ENCODE measurements at regions not wholly inside any gene's neighbourhood (a gene's known extent, or its start where the extent isn't known, plus 50 kb on each side); places are given as distances from the start of the nearest gene placed in this dataset.

DNA sequence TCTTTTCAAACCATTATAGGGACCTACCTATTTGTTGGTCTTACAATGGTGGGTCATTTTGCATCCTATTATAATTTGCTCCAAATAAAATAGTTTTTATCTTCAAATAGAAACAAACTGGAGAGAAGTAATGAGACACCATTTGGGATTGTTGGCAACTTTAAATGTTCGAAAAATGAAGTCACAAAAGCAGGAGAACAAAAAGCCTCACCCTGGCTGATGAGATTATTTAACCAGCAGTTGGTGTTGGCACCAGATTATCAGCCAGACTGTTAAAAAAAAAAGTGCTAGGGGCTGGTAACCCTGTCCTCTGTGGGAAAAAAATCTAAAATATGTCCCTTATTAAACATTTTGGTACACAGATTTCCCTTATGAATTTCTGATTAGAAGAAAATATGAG lies 100.3 kb downstream of the DCK start:
- TF ChIP-seq POLR2A (IDR thresholded peaks at IDR 0.05; ENCODE audit: control extremely low read depth in 1 of 2, low read depth in 2 of 2, low read length in 2 of 2) (no peak), SIN3A (conservative IDR thresholded peaks at IDR 0.05 in 1 of 2, IDR thresholded peaks at IDR 0.05 in 1 of 2; ENCODE audit: low read depth in 1 of 2, low read length in 2 of 2) (no peak), GABPA (IDR thresholded peaks at IDR 0.05; ENCODE audit: borderline replicate concordance, insufficient read depth, low read length) (no peak), CHD1 (IDR thresholded peaks at IDR 0.05; ENCODE audit: low read depth, low read length) (no peak), HDAC2 (IDR thresholded peaks at IDR 0.05; ENCODE audit: borderline replicate concordance in 1 of 2, low read depth in 2 of 2, low read length in 2 of 2) (no peak), POLR2AphosphoS5 (IDR thresholded peaks at IDR 0.05; ENCODE audit: low read depth, low read length) (no peak), EGR1 (IDR thresholded peaks at IDR 0.05; ENCODE audit: borderline replicate concordance, low read depth, low read length) (no peak), SUZ12 (IDR thresholded peaks at IDR 0.05; ENCODE audit: low read length) (no peak)
- TF ChIP-seq, protein P1, sequence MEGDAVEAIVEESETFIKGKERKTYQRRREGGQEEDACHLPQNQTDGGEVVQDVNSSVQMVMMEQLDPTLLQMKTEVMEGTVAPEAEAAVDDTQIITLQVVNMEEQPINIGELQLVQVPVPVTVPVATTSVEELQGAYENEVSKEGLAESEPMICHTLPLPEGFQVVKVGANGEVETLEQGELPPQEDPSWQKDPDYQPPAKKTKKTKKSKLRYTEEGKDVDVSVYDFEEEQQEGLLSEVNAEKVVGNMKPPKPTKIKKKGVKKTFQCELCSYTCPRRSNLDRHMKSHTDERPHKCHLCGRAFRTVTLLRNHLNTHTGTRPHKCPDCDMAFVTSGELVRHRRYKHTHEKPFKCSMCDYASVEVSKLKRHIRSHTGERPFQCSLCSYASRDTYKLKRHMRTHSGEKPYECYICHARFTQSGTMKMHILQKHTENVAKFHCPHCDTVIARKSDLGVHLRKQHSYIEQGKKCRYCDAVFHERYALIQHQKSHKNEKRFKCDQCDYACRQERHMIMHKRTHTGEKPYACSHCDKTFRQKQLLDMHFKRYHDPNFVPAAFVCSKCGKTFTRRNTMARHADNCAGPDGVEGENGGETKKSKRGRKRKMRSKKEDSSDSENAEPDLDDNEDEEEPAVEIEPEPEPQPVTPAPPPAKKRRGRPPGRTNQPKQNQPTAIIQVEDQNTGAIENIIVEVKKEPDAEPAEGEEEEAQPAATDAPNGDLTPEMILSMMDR (IDR thresholded peaks at IDR 0.05; ENCODE audit: control extremely low read depth in 1 of 3, insufficient read depth in 1 of 3, low read depth in 1 of 3, low read length in 3 of 3) = no peak
- TF ChIP-seq, protein P2, sequence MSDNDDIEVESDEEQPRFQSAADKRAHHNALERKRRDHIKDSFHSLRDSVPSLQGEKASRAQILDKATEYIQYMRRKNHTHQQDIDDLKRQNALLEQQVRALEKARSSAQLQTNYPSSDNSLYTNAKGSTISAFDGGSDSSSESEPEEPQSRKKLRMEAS (IDR thresholded peaks at IDR 0.05) = no peak
- TF ChIP-seq, protein P3, sequence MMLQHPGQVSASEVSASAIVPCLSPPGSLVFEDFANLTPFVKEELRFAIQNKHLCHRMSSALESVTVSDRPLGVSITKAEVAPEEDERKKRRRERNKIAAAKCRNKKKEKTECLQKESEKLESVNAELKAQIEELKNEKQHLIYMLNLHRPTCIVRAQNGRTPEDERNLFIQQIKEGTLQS (IDR thresholded peaks at IDR 0.05; ENCODE audit: insufficient read depth, low read depth, low read length) = no peak
